HEK293 (cell line): ENCODE measurements at regions not wholly inside any gene's neighbourhood (a gene's known extent, or its start where the extent isn't known, plus 50 kb on each side); places are given as distances from the start of the nearest gene placed in this dataset.

Experiments used
- PRDM1 ChIP-seq: fragments of 450-650 bp; formaldehyde crosslinking; IDR thresholded peaks from 2 replicates; pipeline ENCODE4; 2016; ENCODE audit warnings: missing biosample characterization, missing genetic modification characterization
- YY1 ChIP-seq: fragments of 450-650 bp; formaldehyde crosslinking; IDR thresholded peaks from 2 replicates; pipeline ENCODE4 v1.5.1; 2018; ENCODE audit warnings: missing biosample characterization, missing genetic modification characterization
- ZIC2 ChIP-seq: fragments of 450-650 bp; formaldehyde crosslinking; IDR thresholded peaks from 2 replicates; pipeline ENCODE4 v1.5.1; 2016; ENCODE audit warnings: missing biosample characterization, missing genetic modification characterization
- ZNF404 ChIP-seq: fragments of 450-650 bp; formaldehyde crosslinking; IDR thresholded peaks from 2 replicates; pipeline ENCODE4 v1.5.1; 2017; ENCODE audit warnings: missing biosample characterization, missing genetic modification characterization
- ZNF423 ChIP-seq: fragments of 450-650 bp; formaldehyde crosslinking; IDR thresholded peaks from 2 replicates; pipeline ENCODE4 v1.5.1; 2016; ENCODE audit warnings: missing biosample characterization, missing genetic modification characterization
- ZNF560 ChIP-seq: fragments of 450-650 bp; formaldehyde crosslinking; IDR thresholded peaks from 2 replicates; pipeline ENCODE4 v1.5.1; 2017; ENCODE audit warnings: missing biosample characterization, missing genetic modification characterization, borderline replicate concordance
- ZNF837 ChIP-seq: fragments of 450-650 bp; formaldehyde crosslinking; IDR thresholded peaks from 2 replicates; pipeline ENCODE4 v1.5.1; 2016; ENCODE audit warnings: missing biosample characterization, missing genetic modification characterization
- TF ChIP-seq, protein P1 (sequence below): fragments of 450-650 bp; formaldehyde crosslinking; IDR thresholded peaks from 2 replicates; pipeline ENCODE4 v1.5.1; 2016; ENCODE audit warnings: missing biosample characterization, missing genetic modification characterization
- TF ChIP-seq, protein P2 (sequence below): fragments of 450-650 bp; formaldehyde crosslinking; IDR thresholded peaks from 2 replicates; pipeline ENCODE4 v1.5.1; 2016; ENCODE audit warnings: missing biosample characterization, missing genetic modification characterization
- TF ChIP-seq, protein P3 (sequence below): fragments of 450-650 bp; formaldehyde crosslinking; IDR thresholded peaks from 2 replicates; pipeline ENCODE4 v1.5.1; 2017; ENCODE audit warnings: missing biosample characterization, mild to moderate bottlenecking, missing genetic modification characterization, moderate library complexity
- TF ChIP-seq, protein P4 (sequence below): fragments of 450-650 bp; formaldehyde crosslinking; IDR thresholded peaks from 2 replicates; pipeline ENCODE4 v1.5.1; 2016; ENCODE audit warnings: missing biosample characterization, missing genetic modification characterization, low read depth
- TF ChIP-seq, protein P5 (sequence below): fragments of 450-650 bp; formaldehyde crosslinking; IDR thresholded peaks from 2 replicates; pipeline ENCODE4 v1.5.1; 2017; ENCODE audit warnings: missing biosample characterization, missing genetic modification characterization
- TF ChIP-seq, protein P6 (sequence below): fragments of 450-650 bp; formaldehyde crosslinking; IDR thresholded peaks from 2 replicates; pipeline ENCODE4 v1.5.1; 2016; ENCODE audit warnings: missing biosample characterization, missing genetic modification characterization

DNA sequence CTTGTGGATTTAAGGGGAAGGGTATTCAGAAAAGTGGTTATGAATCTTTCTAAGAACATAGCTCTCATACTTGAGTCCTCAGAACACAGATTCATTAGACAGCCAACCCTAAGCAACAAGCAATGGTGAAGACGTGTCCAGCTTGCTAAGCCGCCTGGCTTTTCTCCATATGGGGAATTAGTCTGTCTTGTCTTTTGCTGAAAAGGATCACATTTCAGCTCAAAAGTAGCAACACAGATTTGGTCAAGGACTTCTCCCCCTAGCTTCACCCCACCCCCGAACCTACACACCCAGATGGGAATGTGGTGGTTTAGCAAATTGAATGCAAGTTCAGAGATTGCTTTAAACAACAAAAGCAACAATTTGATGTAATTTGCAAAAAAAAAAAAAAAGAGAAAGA, 103.3 kb upstream of the RASGEF1B start:
- TF ChIP-seq, protein P1, sequence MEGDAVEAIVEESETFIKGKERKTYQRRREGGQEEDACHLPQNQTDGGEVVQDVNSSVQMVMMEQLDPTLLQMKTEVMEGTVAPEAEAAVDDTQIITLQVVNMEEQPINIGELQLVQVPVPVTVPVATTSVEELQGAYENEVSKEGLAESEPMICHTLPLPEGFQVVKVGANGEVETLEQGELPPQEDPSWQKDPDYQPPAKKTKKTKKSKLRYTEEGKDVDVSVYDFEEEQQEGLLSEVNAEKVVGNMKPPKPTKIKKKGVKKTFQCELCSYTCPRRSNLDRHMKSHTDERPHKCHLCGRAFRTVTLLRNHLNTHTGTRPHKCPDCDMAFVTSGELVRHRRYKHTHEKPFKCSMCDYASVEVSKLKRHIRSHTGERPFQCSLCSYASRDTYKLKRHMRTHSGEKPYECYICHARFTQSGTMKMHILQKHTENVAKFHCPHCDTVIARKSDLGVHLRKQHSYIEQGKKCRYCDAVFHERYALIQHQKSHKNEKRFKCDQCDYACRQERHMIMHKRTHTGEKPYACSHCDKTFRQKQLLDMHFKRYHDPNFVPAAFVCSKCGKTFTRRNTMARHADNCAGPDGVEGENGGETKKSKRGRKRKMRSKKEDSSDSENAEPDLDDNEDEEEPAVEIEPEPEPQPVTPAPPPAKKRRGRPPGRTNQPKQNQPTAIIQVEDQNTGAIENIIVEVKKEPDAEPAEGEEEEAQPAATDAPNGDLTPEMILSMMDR (tag by site-specific recombination) = no peak
- TF ChIP-seq ZNF560 (tag by site-specific recombination) = no peak
- TF ChIP-seq PRDM1 (tag by site-specific recombination) = no peak
- no peak for TF ChIP-seq ZNF423 (tag by site-specific recombination)
- no peak for TF ChIP-seq YY1 (tag by site-specific recombination)
- TF ChIP-seq, protein P2, sequence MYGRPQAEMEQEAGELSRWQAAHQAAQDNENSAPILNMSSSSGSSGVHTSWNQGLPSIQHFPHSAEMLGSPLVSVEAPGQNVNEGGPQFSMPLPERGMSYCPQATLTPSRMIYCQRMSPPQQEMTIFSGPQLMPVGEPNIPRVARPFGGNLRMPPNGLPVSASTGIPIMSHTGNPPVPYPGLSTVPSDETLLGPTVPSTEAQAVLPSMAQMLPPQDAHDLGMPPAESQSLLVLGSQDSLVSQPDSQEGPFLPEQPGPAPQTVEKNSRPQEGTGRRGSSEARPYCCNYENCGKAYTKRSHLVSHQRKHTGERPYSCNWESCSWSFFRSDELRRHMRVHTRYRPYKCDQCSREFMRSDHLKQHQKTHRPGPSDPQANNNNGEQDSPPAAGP (tag by site-specific recombination) = no peak
- no peak for TF ChIP-seq ZNF404 (tag by site-specific recombination)
- TF ChIP-seq, protein P3, sequence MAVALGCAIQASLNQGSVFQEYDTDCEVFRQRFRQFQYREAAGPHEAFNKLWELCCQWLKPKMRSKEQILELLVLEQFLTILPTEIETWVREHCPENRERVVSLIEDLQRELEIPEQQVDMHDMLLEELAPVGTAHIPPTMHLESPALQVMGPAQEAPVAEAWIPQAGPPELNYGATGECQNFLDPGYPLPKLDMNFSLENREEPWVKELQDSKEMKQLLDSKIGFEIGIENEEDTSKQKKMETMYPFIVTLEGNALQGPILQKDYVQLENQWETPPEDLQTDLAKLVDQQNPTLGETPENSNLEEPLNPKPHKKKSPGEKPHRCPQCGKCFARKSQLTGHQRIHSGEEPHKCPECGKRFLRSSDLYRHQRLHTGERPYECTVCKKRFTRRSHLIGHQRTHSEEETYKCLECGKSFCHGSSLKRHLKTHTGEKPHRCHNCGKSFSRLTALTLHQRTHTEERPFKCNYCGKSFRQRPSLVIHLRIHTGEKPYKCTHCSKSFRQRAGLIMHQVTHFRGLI = no peak
- TF ChIP-seq ZNF837 (tag by site-specific recombination) = no peak
- TF ChIP-seq, protein P4, sequence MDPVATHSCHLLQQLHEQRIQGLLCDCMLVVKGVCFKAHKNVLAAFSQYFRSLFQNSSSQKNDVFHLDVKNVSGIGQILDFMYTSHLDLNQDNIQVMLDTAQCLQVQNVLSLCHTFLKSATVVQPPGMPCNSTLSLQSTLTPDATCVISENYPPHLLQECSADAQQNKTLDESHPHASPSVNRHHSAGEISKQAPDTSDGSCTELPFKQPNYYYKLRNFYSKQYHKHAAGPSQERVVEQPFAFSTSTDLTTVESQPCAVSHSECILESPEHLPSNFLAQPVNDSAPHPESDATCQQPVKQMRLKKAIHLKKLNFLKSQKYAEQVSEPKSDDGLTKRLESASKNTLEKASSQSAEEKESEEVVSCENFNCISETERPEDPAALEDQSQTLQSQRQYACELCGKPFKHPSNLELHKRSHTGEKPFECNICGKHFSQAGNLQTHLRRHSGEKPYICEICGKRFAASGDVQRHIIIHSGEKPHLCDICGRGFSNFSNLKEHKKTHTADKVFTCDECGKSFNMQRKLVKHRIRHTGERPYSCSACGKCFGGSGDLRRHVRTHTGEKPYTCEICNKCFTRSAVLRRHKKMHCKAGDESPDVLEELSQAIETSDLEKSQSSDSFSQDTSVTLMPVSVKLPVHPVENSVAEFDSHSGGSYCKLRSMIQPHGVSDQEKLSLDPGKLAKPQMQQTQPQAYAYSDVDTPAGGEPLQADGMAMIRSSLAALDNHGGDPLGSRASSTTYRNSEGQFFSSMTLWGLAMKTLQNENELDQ = no peak
- TF ChIP-seq ZIC2 = no peak
- TF ChIP-seq, protein P5, sequence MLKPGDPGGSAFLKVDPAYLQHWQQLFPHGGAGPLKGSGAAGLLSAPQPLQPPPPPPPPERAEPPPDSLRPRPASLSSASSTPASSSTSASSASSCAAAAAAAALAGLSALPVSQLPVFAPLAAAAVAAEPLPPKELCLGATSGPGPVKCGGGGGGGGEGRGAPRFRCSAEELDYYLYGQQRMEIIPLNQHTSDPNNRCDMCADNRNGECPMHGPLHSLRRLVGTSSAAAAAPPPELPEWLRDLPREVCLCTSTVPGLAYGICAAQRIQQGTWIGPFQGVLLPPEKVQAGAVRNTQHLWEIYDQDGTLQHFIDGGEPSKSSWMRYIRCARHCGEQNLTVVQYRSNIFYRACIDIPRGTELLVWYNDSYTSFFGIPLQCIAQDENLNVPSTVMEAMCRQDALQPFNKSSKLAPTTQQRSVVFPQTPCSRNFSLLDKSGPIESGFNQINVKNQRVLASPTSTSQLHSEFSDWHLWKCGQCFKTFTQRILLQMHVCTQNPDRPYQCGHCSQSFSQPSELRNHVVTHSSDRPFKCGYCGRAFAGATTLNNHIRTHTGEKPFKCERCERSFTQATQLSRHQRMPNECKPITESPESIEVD (tag by site-specific recombination) = no peak
- TF ChIP-seq, protein P6, sequence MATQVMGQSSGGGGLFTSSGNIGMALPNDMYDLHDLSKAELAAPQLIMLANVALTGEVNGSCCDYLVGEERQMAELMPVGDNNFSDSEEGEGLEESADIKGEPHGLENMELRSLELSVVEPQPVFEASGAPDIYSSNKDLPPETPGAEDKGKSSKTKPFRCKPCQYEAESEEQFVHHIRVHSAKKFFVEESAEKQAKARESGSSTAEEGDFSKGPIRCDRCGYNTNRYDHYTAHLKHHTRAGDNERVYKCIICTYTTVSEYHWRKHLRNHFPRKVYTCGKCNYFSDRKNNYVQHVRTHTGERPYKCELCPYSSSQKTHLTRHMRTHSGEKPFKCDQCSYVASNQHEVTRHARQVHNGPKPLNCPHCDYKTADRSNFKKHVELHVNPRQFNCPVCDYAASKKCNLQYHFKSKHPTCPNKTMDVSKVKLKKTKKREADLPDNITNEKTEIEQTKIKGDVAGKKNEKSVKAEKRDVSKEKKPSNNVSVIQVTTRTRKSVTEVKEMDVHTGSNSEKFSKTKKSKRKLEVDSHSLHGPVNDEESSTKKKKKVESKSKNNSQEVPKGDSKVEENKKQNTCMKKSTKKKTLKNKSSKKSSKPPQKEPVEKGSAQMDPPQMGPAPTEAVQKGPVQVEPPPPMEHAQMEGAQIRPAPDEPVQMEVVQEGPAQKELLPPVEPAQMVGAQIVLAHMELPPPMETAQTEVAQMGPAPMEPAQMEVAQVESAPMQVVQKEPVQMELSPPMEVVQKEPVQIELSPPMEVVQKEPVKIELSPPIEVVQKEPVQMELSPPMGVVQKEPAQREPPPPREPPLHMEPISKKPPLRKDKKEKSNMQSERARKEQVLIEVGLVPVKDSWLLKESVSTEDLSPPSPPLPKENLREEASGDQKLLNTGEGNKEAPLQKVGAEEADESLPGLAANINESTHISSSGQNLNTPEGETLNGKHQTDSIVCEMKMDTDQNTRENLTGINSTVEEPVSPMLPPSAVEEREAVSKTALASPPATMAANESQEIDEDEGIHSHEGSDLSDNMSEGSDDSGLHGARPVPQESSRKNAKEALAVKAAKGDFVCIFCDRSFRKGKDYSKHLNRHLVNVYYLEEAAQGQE = no peak
